Spleen (tissue), 7 donors: ENCODE measurements at regions not wholly inside any gene's neighbourhood (a gene's known extent, or its start where the extent isn't known, plus 50 kb on each side); places are given as distances from the start of the nearest gene placed in this dataset.

Experiments
- CTCF ChIP-seq, 11 experiments: fragments of 200-600 bp in 7 of 11; fragments of 450-650 bp in 4 of 11; sonication (generic) in 4 of 11; IDR thresholded peaks in 8 of 11; conservative IDR thresholded peaks in 3 of 11; 1 replicate in 7 of 11; 2 replicates in 4 of 11; pipeline versions ENCODE4 v1.4.0 to v1.8.0; 2016 to 2021; ENCODE audit warnings: antibody characterized with exemption in 11 of 11, inconsistent platforms in 4 of 11, mild to moderate bottlenecking in 1 of 11
- POLR2A ChIP-seq, 3 donors: fragments of 450-650 bp; IDR thresholded peaks; one replicate each; pipeline ENCODE4 v1.5.1; 2017; ENCODE audit warnings: antibody characterized with exemption in 3 of 3, mild to moderate bottlenecking in 1 of 3
- POLR2AphosphoS5 ChIP-seq, 3 donors: sonication (generic); formaldehyde crosslinking; IDR thresholded peaks; one replicate each; pipeline ENCODE4 v1.5.1; 2017; ENCODE audit warnings: antibody characterized with exemption in 3 of 3
- donor health status: DM: no; HTN: no; CAD: no; lungs with moderate emphysema.
- donor health status: DM: no; HTN: no; CAD: no.
- donor health status: DM: no; HTN: no; CAD: no.

- no peak for TF ChIP-seq CTCF (IDR thresholded peaks at IDR 0.05 in 8 of 11, conservative IDR thresholded peaks at IDR 0.05 in 3 of 11)
- no peak for TF ChIP-seq POLR2A (IDR thresholded peaks at IDR 0.05)
- TF ChIP-seq POLR2AphosphoS5 (IDR thresholded peaks at IDR 0.05) = no peak
Measured at GRCh38 chr4:23648854-23649596, 240.8 kb downstream of the PPARGC1A start.
